Fibroblast of pulmonary artery (primary cell): ENCODE measurements at regions not wholly inside any gene's neighbourhood (a gene's known extent, or its start where the extent isn't known, plus 50 kb on each side); places are given as distances from the start of the nearest gene placed in this dataset.
A peak's percentile ranks its signal among the peaks of the same experiment; 100 is the strongest.

ENCODE experiments used
- DNase-seq: peaks from one replicate; pipeline ENCODE4 v3.0.0-alpha.2; 2010; ENCODE audit warnings: low read depth
- H3K4me3 ChIP-seq: replicated peaks from 2 replicates; pipeline ENCODE4 v1.5.1; 2011; ENCODE audit warnings: low read depth, mild to moderate bottlenecking, control low read depth, low read length, moderate library complexity
- CTCF ChIP-seq: IDR thresholded peaks from 2 replicates; pipeline ENCODE4 v1.5.1; 2011; ENCODE audit warnings: mild to moderate bottlenecking, control low read depth, low read length, inconsistent platforms; ENCODE audit errors: missing control alignments

DNA sequence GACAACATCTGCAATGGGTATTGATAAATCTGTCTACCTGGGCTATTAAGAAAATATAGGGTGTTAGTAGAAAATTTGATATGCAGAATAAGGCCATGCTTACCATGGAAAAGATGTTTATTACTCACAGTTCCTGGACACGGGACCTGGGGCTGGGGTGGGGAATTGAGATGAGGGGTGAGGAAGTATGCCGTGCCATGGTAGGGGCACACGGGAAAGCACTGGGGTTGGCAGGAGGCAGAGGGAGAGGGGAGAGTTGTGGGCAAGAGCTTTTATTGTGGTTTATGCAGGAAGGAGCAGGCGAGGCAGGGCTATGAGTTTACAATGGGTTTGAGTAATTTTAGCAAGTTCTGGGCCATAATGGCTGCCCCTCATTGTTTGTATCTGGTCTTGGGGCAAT, 493.8 kb downstream of the SIPA1L2 start:
- no peak for TF ChIP-seq CTCF
- H3K4me3 ChIP-seq = no peak overlapping the region
- DNase-seq = no peak

GRCh38 chr1:232134365-232134764, 495.6 kb downstream of the SIPA1L2 start:
- no peak for TF ChIP-seq CTCF
- no peak overlapping the region for H3K4me3 ChIP-seq
- DNase-seq = no peak

DNA sequence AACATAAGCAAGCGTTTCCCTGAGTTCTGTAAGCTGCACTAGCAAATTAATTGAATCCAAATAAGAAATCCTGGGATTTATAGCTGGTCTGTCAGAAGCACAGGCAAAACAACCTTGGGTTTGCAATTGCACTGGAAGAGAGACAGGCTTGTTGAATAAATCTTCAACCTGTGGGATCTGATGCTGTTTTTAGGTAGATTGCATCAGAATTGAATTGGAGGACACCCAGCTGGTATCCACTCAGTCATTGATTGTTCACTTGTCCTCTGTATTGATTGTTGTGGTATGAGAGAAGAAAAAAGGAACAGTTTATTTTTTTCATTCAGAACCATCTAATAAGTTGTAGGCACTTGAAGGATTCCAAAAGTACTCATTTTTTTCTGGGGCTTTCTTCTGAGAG, 497.4 kb downstream of the SIPA1L2 start:
- TF ChIP-seq CTCF = no peak
- DNase-seq = no peak
- no peak overlapping the region for H3K4me3 ChIP-seq

DNA sequence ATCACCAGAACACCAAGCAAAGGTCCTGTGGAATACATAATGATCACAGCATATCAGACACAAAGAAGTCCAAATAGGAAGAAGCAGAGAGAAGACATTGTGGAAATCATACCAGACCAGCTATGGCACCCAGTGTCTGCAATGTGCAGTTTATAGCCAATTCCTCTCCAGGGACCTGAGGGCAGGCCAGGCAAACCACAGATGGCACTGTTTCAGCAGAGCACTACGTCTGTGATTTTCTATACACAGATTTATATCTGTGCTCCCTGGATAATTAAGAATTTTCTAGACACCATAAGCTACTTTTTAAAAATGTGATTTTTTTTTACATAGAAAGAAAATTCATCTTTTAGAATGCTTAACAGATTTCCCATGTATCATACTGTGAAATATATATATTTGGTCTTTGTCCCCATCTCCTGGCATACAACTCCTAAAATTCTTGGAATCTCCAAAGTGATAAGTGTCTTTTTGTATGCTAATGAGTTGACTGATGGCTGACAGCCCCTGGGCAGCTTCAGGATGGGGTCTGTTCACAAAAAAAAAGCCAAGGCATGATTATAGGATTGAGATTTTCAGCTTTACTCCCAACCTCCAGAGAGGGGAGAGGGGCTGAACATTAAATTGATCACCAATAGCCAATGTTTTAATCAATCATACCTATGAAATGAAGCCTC, 498.1 kb downstream of the SIPA1L2 start:
- H3K4me3 ChIP-seq = no peak overlapping the region
- no peak for DNase-seq
- no peak for TF ChIP-seq CTCF

GRCh38 chr1:232130815-232131480, 499.0 kb downstream of the SIPA1L2 start:
- H3K4me3 ChIP-seq = no peak overlapping the region
- no peak for TF ChIP-seq CTCF
- no peak for DNase-seq

GRCh38 chr1:232127190-232127589, 500.6 kb downstream of the DISC1 start:
- peak; percentile 70 for DNase-seq
- TF ChIP-seq CTCF = no peak
- H3K4me3 ChIP-seq = no peak overlapping the region
